K562 (cell line): ENCODE measurements at regions not wholly inside any gene's neighbourhood (a gene's known extent, or its start where the extent isn't known, plus 50 kb on each side); places are given as distances from the start of the nearest gene placed in this dataset.

Experiments used
- ATAC-seq: fragments of 200-7000 bp; cut with Tn5 transposase; 3 replicates; pipeline ENCODE4 v1.9.1; 2020; ENCODE audit warnings: moderate library complexity
- BruUV-seq: library from RNA; stranded (reverse); fragments of 400-500 nt; replicated peaks from 2 replicates; lab custom pipeline; 2021; lab: Mats Ljungman, UMichigan
- CTCF ChIA-PET: fragments of 300-600 bp; formaldehyde crosslinking; extraction: SDS; loops from one replicate; lab custom pipeline; 2021; ENCODE audit warnings: low intra/inter-chr PET ratio; lab: Yijun Ruan, JAX
- POLR2A ChIA-PET: fragments of 300-600, 350-650 bp; sonication (Branson Sonifier 250); formaldehyde crosslinking; extraction: SDS; loops from one replicate; lab custom pipeline; 2021; ENCODE audit warnings: antibody characterized with exemption, inconsistent platforms; lab: Yijun Ruan, JAX
- DNase-seq, 4 experiments: peaks; one replicate each; pipeline versions ENCODE4 v3.0.0 to v3.0.0-alpha.2; 2011 to 2018; ENCODE audit warnings: low spot score in 3 of 4, mixed read lengths in 3 of 4; ENCODE audit errors: extremely low read depth in 1 of 4
- FAIRE-seq: peaks from 2 replicates; lab custom pipeline; 2011; peaks lifted over from hg19 to GRCh38; lab: Jason Lieb, UNC
- H2AFZ ChIP-seq: 2 replicates; pipeline ENCODE4 v1.6.0; 2011; ENCODE audit warnings: low read depth, low read length, control low read depth, inconsistent platforms
- H3K27ac ChIP-seq: fragments of 200-600 bp; 3 replicates; pipeline ENCODE4 v1.8.0; 2011; ENCODE audit warnings: low read depth, mild to moderate bottlenecking, control low read depth, inconsistent platforms, low read length, moderate library complexity, mixed read lengths; ENCODE audit errors: extremely low read depth
- H3K27me3 ChIP-seq, 2 experiments: fragments of 300-600 bp in 1 of 2; 2 replicates in 1 of 2; 3 replicates in 1 of 2; pipeline versions ENCODE4 v1.6.0 to v1.8.0; 2011; ENCODE audit warnings: inconsistent platforms in 2 of 2, low read length in 2 of 2, mild to moderate bottlenecking in 1 of 2, mixed read lengths in 1 of 2, moderate library complexity in 1 of 2; ENCODE audit not compliant: control insufficient read depth in 2 of 2, insufficient read depth in 2 of 2
- H3K36me3 ChIP-seq: fragments of 300-600 bp; 3 replicates; pipeline ENCODE4 v1.8.0; 2011; ENCODE audit warnings: mild to moderate bottlenecking, low read length, inconsistent platforms; ENCODE audit not compliant: control insufficient read depth, insufficient read depth
- H3K4me1 ChIP-seq, 2 experiments: fragments of 200-600 bp in 1 of 2; replicated peaks in 1 of 2; 2 replicates in 1 of 2; 3 replicates in 1 of 2; pipeline versions ENCODE4 v1.5.1 to v1.8.0; 2011; ENCODE audit warnings: inconsistent platforms in 2 of 2, low read length in 2 of 2, mild to moderate bottlenecking in 1 of 2, mixed read lengths in 1 of 2, moderate library complexity in 1 of 2; ENCODE audit not compliant: control insufficient read depth in 2 of 2, insufficient read depth in 2 of 2
- H3K4me2 ChIP-seq: 2 replicates; pipeline ENCODE4 v1.6.1; 2011; ENCODE audit warnings: low read length, control low read depth, inconsistent platforms, mixed read lengths; ENCODE audit not compliant: insufficient read depth
- H3K4me3 ChIP-seq: fragments of 200-600 bp; sonication (generic), shearing (Covaris generic); 2 replicates; pipeline ENCODE4 v1.5.1; 2016; ENCODE audit warnings: control low read depth, inconsistent platforms
- H3K79me2 ChIP-seq: fragments of 200-600 bp; 3 replicates; pipeline ENCODE4 v1.8.0; 2011; ENCODE audit warnings: low read length, inconsistent platforms; ENCODE audit not compliant: control insufficient read depth, insufficient read depth
- H3K9ac ChIP-seq, 2 experiments: 2 replicates each; pipeline versions ENCODE4 v1.6.0 to v1.6.1; 2011; ENCODE audit warnings: low read depth in 2 of 2, low read length in 2 of 2, control low read depth in 1 of 2, inconsistent platforms in 1 of 2, mild to moderate bottlenecking in 1 of 2, mixed read lengths in 1 of 2; ENCODE audit not compliant: insufficient read depth in 1 of 2
- H3K9me1 ChIP-seq: one replicate; pipeline ENCODE4 v1.6.0; 2011; ENCODE audit warnings: inconsistent platforms, mild to moderate bottlenecking, low read length, moderate library complexity; ENCODE audit not compliant: control insufficient read depth, insufficient read depth
- H3K9me3 ChIP-seq: replicated peaks from 2 replicates; pipeline ENCODE4 v1.5.1; 2011; ENCODE audit warnings: low read depth, low read length, inconsistent platforms; ENCODE audit not compliant: control insufficient read depth, insufficient read depth
- H4K20me1 ChIP-seq: replicated peaks from 2 replicates; pipeline ENCODE4 v1.6.1; 2011; ENCODE audit warnings: low read length, inconsistent platforms, mixed read lengths; ENCODE audit not compliant: control insufficient read depth, insufficient read depth
- ARID2 ChIP-seq: fragments of 450-650 bp; IDR thresholded peaks from 2 replicates; pipeline ENCODE4 v1.6.1; 2017; ENCODE audit warnings: antibody characterized with exemption, mild to moderate bottlenecking
- HNRNPL ChIP-seq: fragments of 200-400 bp; formaldehyde crosslinking; IDR thresholded peaks from 2 replicates; pipeline ENCODE4 v1.6.1; 2017; ENCODE audit warnings: low read depth, mild to moderate bottlenecking, low read length
- NR2C2 ChIP-seq, 2 experiments: fragments of 200-800 bp in 1 of 2; sonication (Bioruptor generic) in 1 of 2; sonication (generic) in 1 of 2; formaldehyde crosslinking in 1 of 2; IDR thresholded peaks; 2 replicates each; pipeline versions ENCODE4 v1.6.1 to v1.8.0; 2016 to 2022; ENCODE audit warnings: mild to moderate bottlenecking in 1 of 2, missing compliant biosample characterization in 1 of 2, missing genetic modification characterization in 1 of 2, missing genetic modification reagents in 1 of 2
- ZNF212 ChIP-seq: fragments of 450-650 bp; formaldehyde crosslinking; IDR thresholded peaks from 2 replicates; pipeline ENCODE4 v1.4.0; 2020; ENCODE audit warnings: mild to moderate bottlenecking
- ZNF778 ChIP-seq: fragments of 450-650 bp; formaldehyde crosslinking; IDR thresholded peaks from 2 replicates; pipeline ENCODE4 v1.4.0; 2020; ENCODE audit warnings: mild to moderate bottlenecking, moderate library complexity
- WGBS: fragments of 100-300 bp; shearing (Covaris generic); methylation state at CpG from one replicate; pipeline ENCODE4 v1.1.6; 2016; ENCODE audit warnings: low coverage, mixed read lengths; ENCODE audit not compliant: insufficient coverage; ENCODE audit errors: missing lambda C conversion rate; 5-methylcytosine and 5-hydroxymethylcytosine counted together
- in situ Hi-C: fragments of 300-500 bp; cut with MboI; formaldehyde crosslinking; loops from 4 replicates; pipeline ENCODE4 v1.15.0; 2018; ENCODE audit warnings: inconsistent platforms, mixed read lengths
- intact Hi-C: fragments of 100-400 bp; cut with micrococcal nuclease; formaldehyde crosslinking; loops from 2 replicates; pipeline ENCODE4 v1.14.2; 2022
- TF ChIP-seq, protein P1 (sequence below): fragments of 250-450 bp; sonication (Bioruptor Pico); IDR thresholded peaks from 2 replicates; pipeline ENCODE4 v1.8.0; 2022; ENCODE audit warnings: inconsistent platforms, mild to moderate bottlenecking, moderate library complexity, borderline replicate concordance

DNA sequence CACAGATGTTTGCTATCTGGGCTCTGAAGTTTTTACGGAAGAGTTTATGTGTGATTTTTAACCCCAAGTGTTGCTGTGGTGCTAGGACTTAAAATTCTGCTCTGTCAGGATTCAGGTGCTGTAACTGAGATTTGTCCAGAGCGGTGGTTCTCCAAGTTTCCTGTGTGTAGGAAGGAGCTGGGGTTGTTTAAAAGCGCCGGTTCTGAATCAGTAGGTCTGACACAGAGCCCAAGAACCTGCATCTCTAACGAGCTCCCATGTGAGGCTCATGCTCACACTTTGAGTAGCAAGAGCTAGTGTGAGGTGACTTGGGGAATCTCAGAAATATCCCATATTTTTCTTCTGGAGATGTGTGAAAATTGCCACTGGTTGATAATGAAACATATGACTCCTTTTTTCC, 325.5 kb downstream of the SATB1 start:
- Histone ChIP-seq H3K79me2 (no peaks in the 10 kb centered on the region), H2AFZ (no peak overlapping the region), H3K4me2 (no peak overlapping the region), H3K9ac (no peak overlapping the region), H3K9me3 (no peaks in the 10 kb centered on the region), H3K27ac (no peak overlapping the region), H3K27me3 (no peaks in the 10 kb centered on the region), H3K9me1 (no peaks in the 10 kb centered on the region), H3K4me1 (no peaks in the 10 kb centered on the region; a peak in 1 of 5 replicates), H3K4me3 (no peak overlapping the region), H3K36me3 (no peaks in the 10 kb centered on the region), H4K20me1 (no peaks in the 10 kb centered on the region)
- no peak for ATAC-seq
- in situ Hi-C loops (no loop called here), intact Hi-C loops (no loop called here)
- no TSS peak for BruUV-seq
- CTCF ChIA-PET: no interaction called here
- no peak for DNase-seq
- POLR2A ChIA-PET: no interaction called here
- TF ChIP-seq HNRNPL (no peak), ZNF212 (CRISPR knock-in tag) (no peak), NR2C2 (CRISPR knock-in tag; IDR thresholded peaks at IDR 0.05) (no peak), NR2C2 (tag; IDR thresholded peaks at IDR 0.05) (no peak), ZNF778 (CRISPR knock-in tag) (no peak), ARID2 (no peak)
- TF ChIP-seq, protein P1, sequence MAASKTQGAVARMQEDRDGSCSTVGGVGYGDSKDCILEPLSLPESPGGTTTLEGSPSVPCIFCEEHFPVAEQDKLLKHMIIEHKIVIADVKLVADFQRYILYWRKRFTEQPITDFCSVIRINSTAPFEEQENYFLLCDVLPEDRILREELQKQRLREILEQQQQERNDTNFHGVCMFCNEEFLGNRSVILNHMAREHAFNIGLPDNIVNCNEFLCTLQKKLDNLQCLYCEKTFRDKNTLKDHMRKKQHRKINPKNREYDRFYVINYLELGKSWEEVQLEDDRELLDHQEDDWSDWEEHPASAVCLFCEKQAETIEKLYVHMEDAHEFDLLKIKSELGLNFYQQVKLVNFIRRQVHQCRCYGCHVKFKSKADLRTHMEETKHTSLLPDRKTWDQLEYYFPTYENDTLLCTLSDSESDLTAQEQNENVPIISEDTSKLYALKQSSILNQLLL (CRISPR knock-in tag): no peak
- under 1% methylated on average over 5 of the region's 5 CpGs for WGBS
- FAIRE-seq: no peak
